SH-SY5Y (cell line): ENCODE measurements at regions not wholly inside any gene's neighbourhood (a gene's known extent, or its start where the extent isn't known, plus 50 kb on each side); places are given as distances from the start of the nearest gene placed in this dataset.

ENCODE experiments used
- GATA2 ChIP-seq: IDR thresholded peaks from 2 replicates; pipeline ENCODE4 v1.6.1; 2011; ENCODE audit warnings: mild to moderate bottlenecking, low read depth, low read length
- GATA3 ChIP-seq: IDR thresholded peaks from 2 replicates; pipeline ENCODE4 v1.6.1; 2011; ENCODE audit warnings: low read depth, mild to moderate bottlenecking, low read length, moderate library complexity

DNA sequence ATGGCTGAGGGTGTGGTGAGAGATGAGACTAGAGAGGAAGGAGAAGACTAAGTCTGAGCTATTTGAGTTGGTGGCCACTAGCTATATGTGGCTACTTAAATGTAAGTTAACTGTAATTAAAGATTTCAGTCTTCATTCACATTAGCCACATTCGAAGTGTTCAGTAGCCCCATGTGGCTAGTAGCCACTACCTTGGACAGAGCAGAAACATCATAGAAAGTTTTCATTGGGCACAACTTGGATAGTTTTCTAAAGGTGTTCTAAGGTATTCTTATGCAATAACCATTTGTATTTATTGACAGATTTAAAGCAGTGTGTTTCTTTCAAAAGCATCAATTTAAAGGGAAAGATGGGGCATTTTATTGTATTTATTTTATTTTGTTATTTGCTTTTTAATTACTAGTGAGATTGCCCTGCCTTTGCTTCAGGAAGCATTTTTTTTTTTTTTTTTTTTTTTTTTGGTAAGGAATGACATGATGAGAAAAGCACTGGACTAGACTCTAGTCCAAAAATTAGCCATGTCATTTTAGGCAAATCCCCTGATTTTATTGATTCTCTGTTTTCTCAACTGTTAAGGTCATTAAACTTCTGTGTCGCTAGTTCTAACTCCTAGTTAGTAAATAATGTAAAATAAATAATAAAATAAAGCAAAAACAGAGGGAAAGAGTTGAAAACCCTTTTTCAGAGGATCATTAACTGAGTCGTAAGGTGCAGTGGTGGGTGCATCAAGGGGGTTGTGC, 153.0 kb upstream of the ROBO2 start:
- TF ChIP-seq GATA3 (no peak), GATA2 (no peak)
